HG03520 (cell line): ENCODE measurements at regions not wholly inside any gene's neighbourhood (a gene's known extent, or its start where the extent isn't known, plus 50 kb on each side); places are given as distances from the start of the nearest gene placed in this dataset.
"Not testable (repeated sequence)": the region's sequence is repeated elsewhere in the genome, so short reads cannot be mapped to it uniquely, and the experiment has no call there.

Experiments
- ATAC-seq: cut with Tn5 transposase; IDR thresholded peaks from one replicate; pipeline ENCODE4 v1.9.1; 2021; ENCODE audit warnings: mild to moderate bottlenecking, moderate library complexity; ENCODE audit not compliant: unreplicated experiment

DNA sequence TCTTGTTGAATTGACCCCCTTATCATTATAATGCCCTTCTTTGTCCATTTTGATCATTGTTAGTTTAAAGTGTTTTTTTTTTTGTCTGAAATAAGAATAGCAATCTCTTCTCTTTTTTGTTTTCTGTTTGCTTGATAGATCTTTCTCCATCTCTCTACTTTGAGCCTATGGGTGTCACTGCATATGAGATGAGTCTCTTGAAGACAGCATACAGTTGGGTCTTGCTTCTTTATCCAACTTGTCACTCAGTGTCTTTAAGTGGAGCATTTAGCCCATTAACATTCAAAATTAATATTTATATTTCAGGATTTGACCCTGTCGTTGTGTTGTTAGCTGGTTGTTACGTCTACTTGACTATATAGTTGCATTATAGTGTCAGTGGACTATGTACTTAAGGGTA lies 135.4 kb downstream of the HMHB1 start:
- ATAC-seq, result no peak

DNA sequence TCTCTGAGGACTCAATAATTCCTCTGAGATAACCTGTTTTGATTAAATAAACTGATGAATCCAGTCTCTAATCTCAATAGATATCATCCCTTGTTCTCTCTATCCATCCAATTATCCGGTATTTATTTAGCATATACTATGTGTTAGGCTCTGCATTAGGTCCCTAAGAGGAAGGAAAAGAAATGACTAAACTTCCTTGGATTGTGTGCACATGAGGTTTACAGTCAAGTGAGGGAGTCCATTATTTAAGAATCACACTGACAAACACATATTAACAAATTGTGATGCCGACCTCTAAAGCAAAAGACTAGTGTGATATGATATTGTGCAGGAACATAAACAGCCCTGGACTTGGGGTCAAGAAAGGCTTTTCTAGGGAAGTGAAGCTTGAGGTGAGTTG lies 140.8 kb downstream of the HMHB1 start:
- ATAC-seq, result no peak

DNA sequence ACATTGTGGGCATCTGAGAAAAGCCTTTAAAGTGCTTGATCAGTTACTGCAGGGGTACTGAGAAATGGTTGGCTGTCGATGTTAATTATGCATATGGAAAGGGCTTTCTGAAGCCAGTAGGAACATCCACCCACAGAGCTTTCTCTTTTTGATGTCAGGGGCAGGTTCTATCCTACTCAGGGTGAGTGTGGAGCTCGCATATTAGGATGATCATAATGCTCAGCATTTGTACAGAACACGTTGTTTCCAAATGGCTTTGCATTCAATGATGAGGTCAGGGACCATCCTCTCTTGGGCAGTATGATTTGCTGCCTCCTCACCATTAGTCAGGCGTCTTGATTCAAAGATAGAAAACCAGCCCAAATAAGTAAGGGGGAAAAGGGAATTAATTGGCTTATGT lies 141.9 kb downstream of the HMHB1 start:
- ATAC-seq, result no peak

DNA sequence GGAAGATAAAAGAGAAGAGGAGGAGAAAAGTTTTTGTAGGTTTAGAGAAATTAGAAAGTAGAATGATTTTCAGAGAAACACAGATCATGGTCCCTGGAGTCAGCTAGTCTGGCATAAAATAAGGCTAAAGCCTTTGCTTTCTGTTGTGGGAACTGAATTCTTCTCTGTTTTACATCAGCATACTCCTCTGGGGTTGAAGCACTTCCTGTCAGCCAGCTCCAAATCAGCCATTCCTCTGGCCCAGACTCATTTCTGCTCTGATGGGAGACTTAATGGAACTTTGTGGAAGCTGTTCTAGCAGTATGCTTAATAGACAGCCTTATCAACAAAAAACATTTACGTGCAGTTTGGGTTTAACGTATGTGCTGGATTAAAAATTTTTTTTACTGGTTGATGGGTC lies 143.2 kb downstream of the HMHB1 start:
- ATAC-seq, result no peak

DNA sequence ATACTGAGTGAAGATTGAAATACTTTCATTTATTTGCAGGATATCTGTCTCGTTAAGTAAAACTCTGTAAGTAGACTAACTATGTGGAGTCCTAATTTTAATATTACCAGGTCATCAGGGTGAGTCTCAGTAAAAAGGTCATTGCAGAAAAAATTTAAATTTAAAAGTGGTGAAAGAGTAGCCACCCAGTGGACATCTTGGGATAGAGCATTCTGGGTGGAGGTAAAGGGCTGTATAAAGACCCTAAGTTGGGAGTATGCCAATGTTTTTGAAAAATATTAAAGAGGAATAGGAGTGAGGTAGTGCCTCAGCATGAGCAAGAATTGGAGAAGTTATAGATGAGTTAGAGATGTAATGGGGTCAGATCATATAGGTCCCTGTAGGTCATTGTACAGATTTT lies 145.5 kb downstream of the HMHB1 start:
- no peak for ATAC-seq

DNA sequence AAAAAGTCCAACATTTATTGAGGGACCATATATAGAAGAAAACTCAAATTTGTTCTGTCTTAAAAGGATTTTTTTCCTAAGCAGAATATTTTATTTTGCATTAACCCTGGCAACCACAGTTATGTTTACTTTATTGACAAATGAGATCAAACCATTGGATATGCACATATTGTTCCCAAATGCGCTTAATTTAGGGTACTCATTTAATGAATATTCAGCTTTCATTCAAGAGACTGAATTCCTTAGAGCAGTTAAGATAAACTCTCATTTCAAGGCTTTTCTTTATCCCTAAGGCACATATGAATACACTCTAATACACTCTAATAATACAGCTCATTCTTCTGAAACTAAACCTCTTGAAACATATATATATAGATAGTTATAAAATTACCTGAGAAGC lies 150.2 kb downstream of the HMHB1 start:
- ATAC-seq, result no peak

DNA sequence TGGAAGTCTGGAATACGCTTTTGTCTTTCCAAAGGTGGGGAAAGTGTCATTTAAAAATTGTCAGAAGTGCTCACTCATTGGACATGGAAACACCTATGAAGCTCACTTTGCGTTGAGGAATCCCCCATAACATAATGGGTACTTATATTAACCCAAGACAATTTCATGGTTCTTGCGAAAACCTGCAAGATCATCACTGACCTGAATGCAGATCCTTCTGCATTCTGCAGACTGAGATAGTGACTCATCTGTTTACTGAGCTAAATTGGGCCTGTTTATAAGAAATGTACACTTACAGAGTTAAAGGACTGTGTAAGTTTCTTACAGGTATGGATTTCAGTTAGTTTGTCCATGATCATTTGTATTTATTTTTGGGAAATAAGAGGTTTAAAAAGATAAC lies 153.0 kb downstream of the HMHB1 start:
- no peak for ATAC-seq

DNA sequence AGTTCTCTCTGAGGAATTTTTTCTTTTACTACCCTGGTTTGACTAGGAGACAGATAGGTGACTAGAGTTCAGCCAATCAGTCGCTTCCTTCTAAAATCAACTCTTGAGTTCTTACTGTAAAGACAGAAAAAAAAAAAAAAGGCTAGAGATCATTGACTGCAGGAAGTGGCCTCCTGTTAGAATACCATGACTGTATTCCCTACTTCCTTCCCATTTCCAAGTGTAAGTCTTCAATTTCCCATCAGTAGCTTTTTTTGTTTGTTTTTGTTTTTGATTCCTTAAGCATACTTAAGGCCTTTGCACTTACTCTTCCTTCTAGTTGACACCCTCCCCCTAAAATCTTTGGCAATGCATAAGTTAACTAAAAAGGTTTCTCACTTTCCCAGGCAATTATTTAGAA lies 154.3 kb downstream of the HMHB1 start:
- ATAC-seq, result no peak

DNA sequence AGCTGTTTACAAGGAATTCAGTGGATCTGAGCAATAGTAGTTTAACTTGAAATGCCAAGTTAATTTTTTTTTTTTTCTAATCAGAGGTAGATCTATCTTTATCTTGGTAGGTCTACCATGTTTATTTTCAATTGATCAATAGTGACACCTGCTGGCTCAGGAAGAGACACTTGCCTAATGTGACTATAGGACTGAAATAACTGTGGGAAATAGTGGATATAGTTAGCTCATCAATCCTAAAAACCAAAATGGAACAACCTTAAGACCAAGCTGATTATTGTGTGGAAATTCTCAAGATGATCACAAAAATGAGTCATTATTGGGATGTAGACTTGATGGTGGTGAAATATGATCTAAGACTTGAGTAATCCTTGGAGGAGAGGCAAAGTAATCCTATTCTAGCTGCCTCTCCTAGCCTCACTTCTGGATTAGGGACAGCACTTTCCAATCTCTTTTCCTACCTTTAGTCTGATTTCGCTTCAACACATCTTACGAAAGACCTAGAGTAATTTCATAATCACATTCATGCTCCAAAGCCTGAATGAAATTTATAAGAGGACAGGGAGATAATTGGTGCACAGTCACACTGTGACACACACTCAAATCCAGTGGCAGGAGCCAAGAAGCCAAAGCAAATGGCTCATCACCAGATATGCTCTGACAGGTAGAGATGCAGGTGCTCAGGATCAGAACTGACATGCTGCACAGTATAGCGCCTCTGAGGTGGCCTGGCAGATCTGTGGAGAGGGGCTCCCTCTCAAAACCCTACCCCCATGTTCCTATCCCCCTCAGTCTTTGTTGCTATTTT lies 156.3 kb downstream of the HMHB1 start:
- ATAC-seq, result peak; percentile 50

DNA sequence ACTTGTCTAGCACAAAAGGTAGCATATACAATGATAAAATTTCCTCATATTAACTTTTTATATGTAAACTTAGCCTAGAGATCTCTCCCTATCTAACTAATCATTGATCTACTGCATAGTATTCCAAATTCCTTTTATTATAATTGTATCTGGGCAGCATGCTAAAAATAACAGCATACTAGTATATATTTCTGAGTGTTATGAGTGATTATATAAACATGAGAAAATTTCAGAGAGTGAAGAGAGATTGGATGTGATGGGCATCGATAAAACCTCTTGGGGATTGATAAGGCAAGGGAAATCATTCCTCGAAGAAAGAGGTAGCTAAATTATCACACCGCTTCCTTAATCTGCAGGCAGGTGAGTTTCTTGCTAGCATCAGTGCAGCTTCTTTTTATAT lies 158.2 kb downstream of the HMHB1 start:
- no peak for ATAC-seq

DNA sequence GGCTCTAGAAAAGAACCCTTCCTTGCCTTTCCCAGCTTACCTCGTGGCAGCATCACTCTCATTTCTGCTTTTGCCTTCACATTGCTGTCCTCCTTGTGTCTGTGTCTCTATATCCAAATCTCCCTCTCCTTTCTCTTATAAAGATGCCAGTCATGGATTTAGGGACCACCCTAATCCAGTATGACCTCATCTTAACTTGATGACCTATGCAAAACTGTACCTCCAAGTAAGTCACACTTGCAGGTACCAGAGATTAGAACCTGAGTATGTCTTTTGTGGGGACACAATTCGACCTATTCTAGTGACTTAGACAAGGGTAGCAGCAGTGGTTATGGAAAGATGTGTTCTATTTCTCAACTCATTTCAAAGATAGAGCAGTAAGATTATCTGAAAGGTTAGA lies 160.1 kb downstream of the HMHB1 start:
- no peak for ATAC-seq

DNA sequence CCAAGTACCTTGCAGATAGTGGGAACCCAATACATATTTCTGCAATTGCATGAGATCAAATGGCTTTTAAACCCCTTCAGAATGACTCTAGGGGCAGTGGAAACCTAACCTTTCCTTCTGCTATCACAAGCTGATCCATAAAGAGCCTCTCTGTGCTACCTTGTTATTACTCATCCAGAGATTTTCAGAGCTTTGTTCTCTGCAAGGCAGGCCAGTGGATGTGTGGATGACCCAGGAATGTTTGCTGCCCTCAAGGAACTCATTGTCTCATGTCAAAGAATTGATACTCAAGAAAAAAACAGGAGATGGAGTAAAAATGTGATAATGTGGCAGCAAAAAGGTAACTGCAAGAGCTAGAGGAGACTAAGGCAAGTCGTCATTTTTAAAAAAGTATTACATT lies 164.1 kb downstream of the HMHB1 start:
- no peak for ATAC-seq

DNA sequence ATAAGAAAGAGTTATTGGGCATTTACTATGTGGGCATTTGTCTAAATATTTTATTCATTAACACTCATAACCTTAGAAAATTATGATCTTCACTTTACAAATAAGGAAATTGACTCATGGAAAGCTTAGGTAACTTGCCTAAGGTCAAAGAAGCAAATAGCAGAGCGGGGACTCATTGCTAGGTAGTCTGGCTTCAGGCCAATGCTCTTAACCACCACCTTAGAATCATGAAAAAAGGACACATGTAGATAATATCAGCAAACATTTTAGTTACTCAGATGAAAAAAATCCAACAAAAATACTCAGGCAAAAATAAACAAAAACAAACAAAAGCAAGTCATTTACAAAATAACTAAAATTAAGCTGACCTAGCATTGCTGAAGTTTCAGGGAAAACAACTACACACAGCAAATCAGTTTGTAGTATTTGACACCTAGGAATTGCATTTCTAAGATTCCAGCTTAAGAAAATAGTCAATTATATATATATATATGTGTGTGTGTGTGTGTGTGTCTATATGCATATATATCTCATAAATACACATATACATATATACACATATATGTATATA lies 166.0 kb downstream of the HMHB1 start:
- no peak for ATAC-seq

DNA sequence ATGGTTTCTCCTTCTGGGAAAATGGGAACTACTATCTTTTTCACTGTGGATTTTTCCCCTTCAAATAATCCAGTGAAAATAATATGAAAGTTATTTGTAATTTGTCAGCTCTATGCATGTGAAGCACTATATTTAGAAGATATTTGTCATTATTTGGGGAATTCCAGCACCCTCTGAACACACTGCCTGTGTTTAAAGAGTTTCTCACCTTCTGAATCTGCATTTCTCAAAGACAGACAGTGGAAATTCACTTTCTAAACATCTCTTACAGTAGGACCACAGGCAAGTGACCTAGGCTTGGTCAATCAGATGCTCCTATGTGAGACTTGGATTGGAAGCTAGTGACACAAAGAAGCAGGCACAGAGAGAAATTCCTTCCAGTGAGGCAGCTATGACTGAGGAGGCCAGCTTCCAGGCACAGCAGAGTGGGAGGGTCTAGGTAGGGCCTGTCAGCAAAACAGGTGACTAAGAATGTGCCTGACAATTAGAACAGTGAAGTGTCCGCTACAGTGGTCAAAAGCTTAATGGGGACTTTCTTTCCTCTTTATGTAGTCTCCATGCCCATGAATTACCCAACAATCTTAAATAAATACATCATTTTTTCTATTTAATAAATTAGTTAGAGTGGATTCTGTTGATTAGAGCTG lies 167.2 kb downstream of the HMHB1 start:
- ATAC-seq, result peak; percentile 80

DNA sequence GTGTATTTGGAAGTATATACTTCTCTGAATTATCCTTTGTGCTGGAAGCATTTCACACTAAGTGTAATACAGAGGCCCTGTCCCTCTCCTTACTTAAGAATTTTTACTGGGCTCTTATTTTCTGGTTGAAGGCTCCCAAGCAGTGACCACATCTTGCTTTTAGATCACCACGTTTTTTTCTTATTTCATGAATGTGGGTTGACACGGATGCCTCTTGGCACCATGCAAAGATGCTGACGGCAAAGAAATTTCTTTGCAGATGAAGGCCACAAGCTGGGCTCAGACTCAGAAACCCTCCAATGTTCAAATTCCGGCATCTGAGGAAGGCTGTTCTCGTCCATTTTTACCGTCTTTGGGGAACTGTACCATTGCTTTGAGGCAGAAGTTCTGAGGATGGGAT lies 168.5 kb downstream of the HMHB1 start:
- ATAC-seq, result no peak

DNA sequence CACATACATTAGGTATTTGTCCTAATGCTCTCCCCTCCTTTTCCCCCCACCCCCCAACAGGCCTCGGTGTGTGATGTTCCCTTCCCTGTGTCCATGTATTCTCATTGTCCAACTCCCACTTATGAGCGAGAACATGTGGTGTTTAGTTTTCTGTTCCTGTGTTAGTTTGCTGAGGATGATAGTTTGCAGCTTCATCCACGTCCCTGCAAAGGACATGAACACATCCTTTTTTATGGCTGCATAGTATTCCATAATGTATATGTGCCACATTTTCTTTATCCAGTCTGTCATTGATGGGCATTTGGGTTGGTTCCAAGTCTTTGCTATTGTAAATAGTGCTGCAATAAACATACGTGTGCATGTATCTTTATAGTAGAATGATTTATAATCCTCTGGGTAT lies 171.0 kb downstream of the HMHB1 start:
- ATAC-seq, result not testable (repeated sequence)

DNA sequence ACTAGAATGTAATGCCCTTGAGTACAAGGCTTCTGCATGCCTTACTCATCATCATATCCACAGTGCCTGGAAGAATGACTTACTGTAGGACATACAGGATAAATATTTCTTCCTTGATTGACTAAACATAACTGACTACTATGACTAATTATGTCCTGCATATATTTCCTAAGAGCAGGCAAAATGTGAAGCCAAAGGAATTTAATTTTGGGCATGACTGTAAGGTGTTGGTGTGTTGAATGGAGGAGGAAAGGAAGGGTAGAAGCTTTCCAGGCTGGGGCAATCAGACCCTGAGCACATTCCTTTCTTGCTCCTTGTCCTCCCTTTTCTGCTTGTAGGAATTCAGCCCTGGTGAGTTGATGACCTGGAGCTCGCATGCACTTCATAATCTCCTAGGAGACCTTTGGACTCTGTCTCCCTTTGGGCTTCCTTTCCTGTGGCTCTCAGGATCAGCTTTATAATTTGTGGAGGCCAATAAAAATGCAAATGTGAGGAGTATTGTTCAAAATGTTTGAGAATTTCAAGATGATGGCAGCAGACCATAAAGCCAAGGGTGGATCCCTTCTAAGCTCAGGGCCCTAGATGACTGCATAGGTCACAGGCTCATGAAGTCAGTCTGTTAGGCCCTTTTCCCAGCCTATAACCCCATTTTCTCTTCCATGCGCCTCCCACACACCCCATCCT lies 174.0 kb downstream of the HMHB1 start:
- ATAC-seq, result no peak

DNA sequence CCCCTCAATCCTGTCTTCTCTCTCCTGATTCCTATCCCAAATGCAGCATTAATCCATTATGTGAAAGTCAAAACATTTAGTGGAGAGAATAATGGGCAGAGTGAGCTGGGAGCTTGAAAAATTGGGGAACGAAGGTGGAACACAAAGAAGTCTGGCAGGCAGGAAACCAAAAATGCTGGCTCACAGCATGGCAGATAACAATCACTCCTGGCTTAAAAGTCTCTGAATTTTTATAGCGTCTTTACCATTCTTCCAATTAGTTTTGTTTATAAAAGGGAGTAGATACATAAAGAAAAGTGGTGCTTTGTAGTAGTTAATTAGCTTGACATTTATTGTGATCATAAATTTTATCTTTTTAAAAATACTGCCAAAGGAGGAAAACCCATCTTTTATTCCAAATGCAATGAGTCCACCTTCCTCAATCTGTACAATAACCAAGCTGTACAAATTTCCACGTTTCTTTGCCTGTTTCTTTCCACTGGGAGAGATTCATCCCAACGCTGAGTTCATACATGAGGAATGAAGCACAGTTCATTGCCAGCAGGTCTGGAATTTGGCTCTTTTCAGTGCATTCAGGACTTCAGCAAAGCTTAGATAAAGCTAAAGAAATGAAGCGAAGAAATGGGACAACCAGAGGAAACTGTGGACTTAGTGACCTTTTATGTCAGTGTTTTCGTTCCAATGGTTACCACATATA lies 174.7 kb downstream of the HMHB1 start:
- no peak for ATAC-seq

DNA sequence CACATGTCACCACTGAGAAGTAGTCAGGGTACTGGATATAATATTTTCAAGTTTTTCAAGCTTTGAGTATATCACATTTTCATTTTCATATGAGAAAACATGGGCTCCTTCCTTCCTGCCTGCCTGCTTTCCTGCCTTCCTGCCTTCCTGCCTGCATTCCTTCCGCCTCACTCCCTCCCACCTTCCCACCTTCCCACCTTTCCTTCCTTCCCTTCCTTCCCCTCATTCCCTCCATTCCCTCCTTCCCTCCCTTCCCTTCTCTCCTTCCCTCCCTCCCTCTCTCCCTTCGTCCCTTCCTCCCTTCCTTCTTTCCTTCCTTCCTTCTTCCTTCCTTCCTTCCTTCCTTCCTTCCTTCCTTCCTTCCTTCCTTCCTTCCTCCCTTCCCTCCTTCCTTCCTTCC lies 175.3 kb downstream of the HMHB1 start:
- ATAC-seq, result no peak

DNA sequence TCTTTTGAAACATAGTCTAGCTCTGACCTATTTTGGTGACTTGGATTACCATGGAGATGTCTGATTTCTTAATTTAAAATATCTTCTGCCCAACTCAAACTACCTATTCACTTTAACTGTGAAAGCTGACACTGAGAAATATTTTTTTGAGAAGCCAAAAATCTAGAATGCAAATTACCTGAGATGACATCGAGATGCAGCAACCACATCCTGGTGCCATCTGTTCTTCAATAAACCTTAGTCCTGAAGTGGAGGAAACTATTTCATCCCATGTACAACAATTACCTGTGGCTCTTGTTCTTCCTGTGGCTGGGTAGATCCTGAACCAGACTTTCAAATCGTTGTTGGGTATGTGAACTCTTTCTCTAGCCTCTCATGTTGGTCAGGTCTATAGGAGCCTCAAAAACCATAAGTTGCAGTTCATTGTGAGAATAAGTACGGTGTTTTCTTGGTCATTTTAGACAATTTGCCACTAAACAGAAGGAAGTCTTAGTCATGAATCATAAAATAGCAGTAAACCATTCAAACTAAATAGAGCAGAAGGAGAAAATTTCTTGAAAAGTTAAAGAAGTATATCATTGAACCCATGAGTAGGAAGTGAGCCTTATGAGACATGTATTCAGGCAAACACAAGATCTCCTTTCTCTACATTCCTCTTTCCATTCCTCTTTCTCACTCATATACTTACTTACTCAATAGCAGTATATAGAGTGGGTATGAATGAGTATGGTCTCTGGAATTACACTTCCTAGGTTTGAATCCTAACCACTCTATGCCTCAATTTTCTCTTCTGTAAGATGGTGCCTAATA lies 176.0 kb downstream of the HMHB1 start:
- no peak for ATAC-seq
